Right atrium auricular region (tissue), 2 donors: ENCODE measurements at regions not wholly inside any gene's neighbourhood (a gene's known extent, or its start where the extent isn't known, plus 50 kb on each side); places are given as distances from the start of the nearest gene placed in this dataset.

Experiments
- DNase-seq: peaks from one replicate; pipeline ENCODE4 v3.0.0-alpha.2; 2019; ENCODE audit warnings: low spot score
- H3K27ac ChIP-seq, 2 donors: fragments of 200-600 bp; sonication (generic); 1 replicate in 1 of 2; 2 replicates in 1 of 2; pipeline ENCODE4 v1.5.1; 2016 to 2019
- H3K27me3 ChIP-seq, 2 donors: fragments of 200-600 bp; sonication (generic); one replicate each; pipeline versions ENCODE4 v1.5.1 to v1.6.0; 2017 to 2019
- H3K36me3 ChIP-seq: fragments of 200-600 bp; sonication (generic); one replicate; pipeline ENCODE4 v1.5.1; 2016
- H3K4me1 ChIP-seq, 2 donors: fragments of 200-600 bp; sonication (generic); one replicate each; pipeline versions ENCODE4 v1.5.1 to v1.6.0; 2017 to 2019
- H3K4me3 ChIP-seq, 2 donors: fragments of 200-600 bp; sonication (generic); 1 replicate in 1 of 2; 2 replicates in 1 of 2; pipeline ENCODE4 v1.5.1; 2017 to 2019; ENCODE audit warnings: mild to moderate bottlenecking in 1 of 2, moderate library complexity in 1 of 2
- H3K9me3 ChIP-seq, 2 donors: fragments of 200-600 bp; sonication (generic); one replicate each; pipeline ENCODE4 v1.5.1; 2019
- TF ChIP-seq, protein P1 (sequence below), 2 donors: fragments of 200-600 bp; sonication (generic); IDR thresholded peaks; one replicate each; pipeline ENCODE4 v1.5.1; 2019; ENCODE audit warnings: antibody characterized with exemption in 2 of 2

DNA sequence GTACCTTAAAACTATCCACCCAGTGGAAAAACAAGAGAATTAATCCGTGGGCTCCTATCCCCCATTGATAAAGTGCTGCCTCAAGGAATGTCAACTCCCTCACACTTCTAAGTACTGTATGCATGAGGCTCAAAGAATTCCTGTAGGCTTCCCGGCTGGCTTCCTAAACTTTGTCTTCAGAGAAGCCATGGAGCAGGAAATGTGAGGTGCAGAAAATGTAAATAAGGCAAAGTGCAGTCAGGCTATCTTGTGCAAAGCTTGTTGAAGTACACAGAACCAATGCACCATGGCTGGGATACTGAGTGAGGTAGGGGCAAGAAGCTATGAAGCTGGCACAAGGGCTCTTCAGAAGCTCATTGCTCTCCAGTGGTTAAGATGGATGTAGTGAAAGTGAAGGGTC, 611.0 kb downstream of the FSCB start:
- H3K27ac ChIP-seq: no peak overlapping the region
- no peaks in the 10 kb centered on the region for H3K36me3 ChIP-seq
- TF ChIP-seq, protein P1, sequence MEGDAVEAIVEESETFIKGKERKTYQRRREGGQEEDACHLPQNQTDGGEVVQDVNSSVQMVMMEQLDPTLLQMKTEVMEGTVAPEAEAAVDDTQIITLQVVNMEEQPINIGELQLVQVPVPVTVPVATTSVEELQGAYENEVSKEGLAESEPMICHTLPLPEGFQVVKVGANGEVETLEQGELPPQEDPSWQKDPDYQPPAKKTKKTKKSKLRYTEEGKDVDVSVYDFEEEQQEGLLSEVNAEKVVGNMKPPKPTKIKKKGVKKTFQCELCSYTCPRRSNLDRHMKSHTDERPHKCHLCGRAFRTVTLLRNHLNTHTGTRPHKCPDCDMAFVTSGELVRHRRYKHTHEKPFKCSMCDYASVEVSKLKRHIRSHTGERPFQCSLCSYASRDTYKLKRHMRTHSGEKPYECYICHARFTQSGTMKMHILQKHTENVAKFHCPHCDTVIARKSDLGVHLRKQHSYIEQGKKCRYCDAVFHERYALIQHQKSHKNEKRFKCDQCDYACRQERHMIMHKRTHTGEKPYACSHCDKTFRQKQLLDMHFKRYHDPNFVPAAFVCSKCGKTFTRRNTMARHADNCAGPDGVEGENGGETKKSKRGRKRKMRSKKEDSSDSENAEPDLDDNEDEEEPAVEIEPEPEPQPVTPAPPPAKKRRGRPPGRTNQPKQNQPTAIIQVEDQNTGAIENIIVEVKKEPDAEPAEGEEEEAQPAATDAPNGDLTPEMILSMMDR (IDR thresholded peaks at IDR 0.05): no peak
- DNase-seq: no peak
- no peaks in the 10 kb centered on the region for H3K4me1 ChIP-seq
- no peaks in the 10 kb centered on the region for H3K27me3 ChIP-seq
- no peaks in the 10 kb centered on the region for H3K9me3 ChIP-seq
- no peak overlapping the region for H3K4me3 ChIP-seq

DNA sequence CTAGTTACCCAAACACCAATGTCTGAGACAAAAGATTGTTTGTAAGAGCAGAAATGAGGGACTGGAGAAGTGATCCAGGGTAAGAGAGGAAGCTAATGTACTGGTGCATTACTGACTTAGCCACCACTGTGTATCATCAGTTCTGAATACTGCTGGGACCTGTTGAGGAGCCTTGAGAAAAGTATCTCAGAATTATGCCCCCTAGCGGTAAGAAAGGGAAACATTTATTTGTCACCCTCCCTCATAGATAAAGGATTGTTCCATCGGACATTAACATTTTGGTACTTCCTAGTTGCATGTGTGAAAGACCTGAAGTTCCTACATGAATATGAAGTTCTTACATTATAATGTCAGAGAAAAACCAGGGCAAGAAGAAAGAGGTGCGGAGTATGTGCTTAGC, 612.5 kb downstream of the FSCB start:
- Histone ChIP-seq H3K36me3 (no peaks in the 10 kb centered on the region), H3K4me3 (no peak overlapping the region), H3K27me3 (no peaks in the 10 kb centered on the region), H3K4me1 (no peaks in the 10 kb centered on the region), H3K27ac (no peak overlapping the region), H3K9me3 (no peaks in the 10 kb centered on the region)
- no peak for DNase-seq
- TF ChIP-seq, protein P1 (IDR thresholded peaks at IDR 0.05): peak in 1 of 2 donors; percentile 54

DNA sequence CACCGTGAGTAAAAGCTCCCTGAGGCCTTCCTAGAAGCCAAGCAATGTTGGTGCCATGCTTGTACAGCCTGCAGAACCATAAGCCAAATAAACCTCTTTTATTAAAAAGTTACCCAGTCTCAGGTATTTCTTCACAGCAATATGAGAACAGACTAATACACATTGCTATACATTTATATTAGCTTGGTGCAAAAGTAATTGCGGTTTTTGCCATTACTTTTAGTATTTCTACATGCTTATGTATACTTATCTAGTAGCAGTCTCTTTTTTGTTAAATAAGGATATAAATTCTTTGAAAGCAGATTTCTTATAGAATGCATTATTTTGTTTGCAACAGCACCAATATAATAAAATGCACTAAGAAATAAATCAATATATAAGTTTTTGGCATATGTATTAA, 619.6 kb downstream of the FSCB start:
- Histone ChIP-seq H3K4me3 (no peak overlapping the region), H3K9me3 (no peaks in the 10 kb centered on the region), H3K4me1 (no peaks in the 10 kb centered on the region), H3K36me3 (no peaks in the 10 kb centered on the region), H3K27ac (no peak overlapping the region), H3K27me3 (no peaks in the 10 kb centered on the region)
- DNase-seq: no peak
- TF ChIP-seq, protein P1 (IDR thresholded peaks at IDR 0.05): no peak

DNA sequence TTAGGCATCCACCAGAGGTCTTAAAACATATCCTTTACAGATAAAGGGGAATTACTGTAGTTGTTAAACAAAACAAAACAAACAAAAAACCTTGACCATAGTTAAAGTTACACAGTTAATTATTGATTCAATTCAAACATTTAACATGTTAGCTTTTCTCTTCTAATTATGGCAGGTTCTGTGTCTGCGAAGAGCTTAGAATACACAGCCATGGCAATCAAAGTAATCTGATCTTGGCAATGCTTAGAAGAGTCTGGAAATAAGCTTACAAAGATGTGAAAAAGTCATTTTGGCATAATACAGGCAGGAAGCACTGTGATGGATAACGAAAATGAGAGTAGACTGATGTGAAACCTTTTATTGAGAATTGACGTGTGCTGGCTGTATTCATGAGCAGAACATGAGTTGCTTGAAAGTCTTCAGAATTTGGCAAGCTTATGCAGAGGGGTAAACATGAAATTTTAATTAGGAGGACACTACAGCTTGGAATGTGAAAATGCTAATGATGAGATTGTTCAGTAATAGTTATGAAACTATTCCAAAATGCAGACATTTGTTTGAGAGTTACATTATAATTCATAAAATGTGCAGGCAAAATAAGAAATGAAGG, 629.6 kb downstream of the FSCB start:
- no peaks in the 10 kb centered on the region for H3K4me1 ChIP-seq
- DNase-seq: no peak
- H3K27me3 ChIP-seq: no peaks in the 10 kb centered on the region
- H3K27ac ChIP-seq: no peak overlapping the region
- no peaks in the 10 kb centered on the region for H3K9me3 ChIP-seq
- no peaks in the 10 kb centered on the region for H3K36me3 ChIP-seq
- TF ChIP-seq, protein P1 (IDR thresholded peaks at IDR 0.05): no peak
- H3K4me3 ChIP-seq: no peak overlapping the region

DNA sequence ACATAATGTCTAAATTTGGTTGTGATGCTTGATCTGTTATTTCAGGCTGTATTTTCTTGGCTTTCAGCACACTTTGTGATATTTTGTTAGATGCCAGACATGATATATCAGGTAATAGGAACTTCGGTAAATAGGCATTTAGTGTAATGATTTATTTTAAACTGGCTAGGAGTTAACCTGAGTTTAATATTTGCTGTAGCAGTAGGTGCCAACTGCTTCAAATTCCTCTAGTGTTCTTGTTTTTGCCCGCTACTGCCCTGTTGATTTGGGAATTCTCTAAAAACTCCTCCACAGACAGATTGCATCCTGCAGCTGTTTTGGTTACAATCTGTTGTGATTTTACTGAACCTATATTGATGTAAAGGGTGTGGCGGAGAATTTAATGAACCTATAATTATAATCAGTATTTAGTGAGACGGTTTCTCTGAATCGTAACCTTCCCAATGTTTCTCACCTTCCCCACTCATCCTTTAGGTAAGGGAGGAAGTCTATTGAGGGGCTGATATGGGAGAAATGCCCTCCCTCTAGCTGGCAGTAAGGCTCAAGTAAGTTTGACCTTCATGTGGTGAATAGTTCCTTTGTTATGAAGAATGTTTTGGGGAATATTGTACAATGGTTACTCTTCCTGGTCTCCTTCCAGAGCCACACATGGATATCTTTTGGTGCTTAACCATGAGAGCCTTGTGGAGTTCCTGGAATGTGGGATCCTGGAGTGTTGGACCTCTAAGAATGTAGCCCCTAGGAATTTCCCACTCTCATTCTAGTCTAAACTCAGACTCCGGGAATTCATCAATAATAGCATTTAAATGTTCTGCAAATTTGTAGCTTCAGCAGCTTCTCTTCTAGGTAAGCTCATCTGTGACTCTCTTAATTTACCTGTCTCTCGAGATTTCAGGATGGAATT, 634.1 kb downstream of the FSCB start:
- no peaks in the 10 kb centered on the region for H3K27me3 ChIP-seq
- H3K4me1 ChIP-seq: no peaks in the 10 kb centered on the region
- no peak for DNase-seq
- TF ChIP-seq, protein P1 (IDR thresholded peaks at IDR 0.05): no peak
- no peaks in the 10 kb centered on the region for H3K36me3 ChIP-seq
- H3K9me3 ChIP-seq: no peaks in the 10 kb centered on the region
- no peak overlapping the region for H3K4me3 ChIP-seq
- no peak overlapping the region for H3K27ac ChIP-seq
